Uterus (tissue), 2 donors: ENCODE measurements at regions not wholly inside any gene's neighbourhood (a gene's known extent, or its start where the extent isn't known, plus 50 kb on each side); places are given as distances from the start of the nearest gene placed in this dataset.

ENCODE experiments used
- POLR2A ChIP-seq, 2 donors: fragments of 450-650 bp; IDR thresholded peaks; one replicate each; pipeline ENCODE4 v1.6.1; 2016; ENCODE audit warnings: antibody characterized with exemption in 2 of 2, mild to moderate bottlenecking in 1 of 2, moderate library complexity in 1 of 2
- TF ChIP-seq, protein P1 (sequence below), 4 experiments: fragments of 200-600 bp in 2 of 4; fragments of 450-650 bp in 2 of 4; sonication (generic) in 2 of 4; IDR thresholded peaks; one replicate each; pipeline ENCODE4 v1.5.1; 2016 to 2019; ENCODE audit warnings: antibody characterized with exemption in 4 of 4, mild to moderate bottlenecking in 2 of 4, moderate library complexity in 1 of 4

DNA sequence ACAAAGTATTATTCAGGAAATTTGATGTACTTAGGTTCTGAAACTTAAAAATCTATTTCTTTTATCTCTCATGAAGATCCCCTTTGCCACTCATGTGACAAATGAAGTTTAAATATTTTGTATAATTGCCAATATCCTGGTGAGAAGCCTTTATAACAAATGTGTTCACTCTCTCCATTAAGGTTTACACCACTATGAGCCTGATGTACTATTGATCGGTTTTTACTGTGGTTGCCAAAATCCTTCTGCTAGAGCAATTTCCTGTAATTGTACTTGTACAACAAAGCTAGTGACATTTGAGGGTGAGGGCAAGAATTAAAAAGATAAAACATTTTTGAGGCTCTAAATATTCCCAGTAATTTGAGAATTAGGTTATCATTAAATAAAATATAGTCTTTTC lies 222.3 kb upstream of the CDH19 start:
- TF ChIP-seq POLR2A (IDR thresholded peaks at IDR 0.05), result no peak
- TF ChIP-seq, protein P1, sequence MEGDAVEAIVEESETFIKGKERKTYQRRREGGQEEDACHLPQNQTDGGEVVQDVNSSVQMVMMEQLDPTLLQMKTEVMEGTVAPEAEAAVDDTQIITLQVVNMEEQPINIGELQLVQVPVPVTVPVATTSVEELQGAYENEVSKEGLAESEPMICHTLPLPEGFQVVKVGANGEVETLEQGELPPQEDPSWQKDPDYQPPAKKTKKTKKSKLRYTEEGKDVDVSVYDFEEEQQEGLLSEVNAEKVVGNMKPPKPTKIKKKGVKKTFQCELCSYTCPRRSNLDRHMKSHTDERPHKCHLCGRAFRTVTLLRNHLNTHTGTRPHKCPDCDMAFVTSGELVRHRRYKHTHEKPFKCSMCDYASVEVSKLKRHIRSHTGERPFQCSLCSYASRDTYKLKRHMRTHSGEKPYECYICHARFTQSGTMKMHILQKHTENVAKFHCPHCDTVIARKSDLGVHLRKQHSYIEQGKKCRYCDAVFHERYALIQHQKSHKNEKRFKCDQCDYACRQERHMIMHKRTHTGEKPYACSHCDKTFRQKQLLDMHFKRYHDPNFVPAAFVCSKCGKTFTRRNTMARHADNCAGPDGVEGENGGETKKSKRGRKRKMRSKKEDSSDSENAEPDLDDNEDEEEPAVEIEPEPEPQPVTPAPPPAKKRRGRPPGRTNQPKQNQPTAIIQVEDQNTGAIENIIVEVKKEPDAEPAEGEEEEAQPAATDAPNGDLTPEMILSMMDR (IDR thresholded peaks at IDR 0.05), result no peak
